ENCODE measurements at regions not wholly inside any gene's neighbourhood (a gene's known extent, or its start where the extent isn't known, plus 50 kb on each side); places are given as distances from the start of the nearest gene placed in this dataset.

DNA sequence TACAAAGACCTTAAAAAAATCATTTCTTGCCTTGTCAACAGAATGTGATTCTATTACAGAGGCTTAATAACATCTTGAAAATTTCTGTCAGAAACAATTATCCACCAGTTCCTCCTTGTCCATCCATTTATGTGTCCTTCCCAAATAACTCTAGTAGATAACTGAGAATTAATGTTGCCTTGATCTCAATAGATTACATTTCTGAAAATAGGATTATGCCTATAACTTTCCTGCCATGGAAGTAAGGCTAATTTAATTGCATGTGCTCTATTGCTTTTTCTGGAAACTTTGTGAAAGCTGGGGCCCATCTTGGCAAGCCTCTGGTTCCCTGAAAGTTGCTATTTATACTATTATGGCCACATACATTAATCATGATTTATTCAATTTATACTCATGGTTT, 76.2 kb upstream of the UNC5C start:
- Histone ChIP-seq H3K23ac (ENCODE audit: low read length) (no peak overlapping the region), H3K4ac (ENCODE audit: low read depth, low read length) (no peak overlapping the region), H2AK5ac (ENCODE audit: low read length) (no peak overlapping the region), H2BK120ac (ENCODE audit: low read depth, low read length) (no peak overlapping the region), H2BK5ac (ENCODE audit: low read length) (no peak overlapping the region), H4K5ac (ENCODE audit: low read length) (no peak overlapping the region), H3K18ac (ENCODE audit: low read length) (no peak overlapping the region), H3K9ac (ENCODE audit: low read length) (no peak overlapping the region), H3K27me3 (ENCODE audit: insufficient read depth, low read length, poor library complexity) (no peaks in the 10 kb centered on the region), H3K79me1 (ENCODE audit: low read length) (no peaks in the 10 kb centered on the region), H3K27ac (ENCODE audit: low read depth, low read length) (no peak overlapping the region), H3K79me2 (ENCODE audit: control insufficient read depth, insufficient read depth, low read length) (no peaks in the 10 kb centered on the region), H3K56ac (ENCODE audit: low read length) (no peak overlapping the region), H4K8ac (ENCODE audit: low read depth, low read length) (no peak overlapping the region), H3K4me1 (ENCODE audit: control insufficient read depth, low read depth, low read length) (no peaks in the 10 kb centered on the region), H3K4me2 (ENCODE audit: low read length) (no peak overlapping the region), H3K36me3 (ENCODE audit: control insufficient read depth, insufficient read depth, low read length) (no peaks in the 10 kb centered on the region), H2BK15ac (replicated peaks; ENCODE audit: low read depth) (no peak overlapping the region), H3K4me3 (ENCODE audit: low read length) (no peak overlapping the region)
- DNase-seq, result no peak

DNA sequence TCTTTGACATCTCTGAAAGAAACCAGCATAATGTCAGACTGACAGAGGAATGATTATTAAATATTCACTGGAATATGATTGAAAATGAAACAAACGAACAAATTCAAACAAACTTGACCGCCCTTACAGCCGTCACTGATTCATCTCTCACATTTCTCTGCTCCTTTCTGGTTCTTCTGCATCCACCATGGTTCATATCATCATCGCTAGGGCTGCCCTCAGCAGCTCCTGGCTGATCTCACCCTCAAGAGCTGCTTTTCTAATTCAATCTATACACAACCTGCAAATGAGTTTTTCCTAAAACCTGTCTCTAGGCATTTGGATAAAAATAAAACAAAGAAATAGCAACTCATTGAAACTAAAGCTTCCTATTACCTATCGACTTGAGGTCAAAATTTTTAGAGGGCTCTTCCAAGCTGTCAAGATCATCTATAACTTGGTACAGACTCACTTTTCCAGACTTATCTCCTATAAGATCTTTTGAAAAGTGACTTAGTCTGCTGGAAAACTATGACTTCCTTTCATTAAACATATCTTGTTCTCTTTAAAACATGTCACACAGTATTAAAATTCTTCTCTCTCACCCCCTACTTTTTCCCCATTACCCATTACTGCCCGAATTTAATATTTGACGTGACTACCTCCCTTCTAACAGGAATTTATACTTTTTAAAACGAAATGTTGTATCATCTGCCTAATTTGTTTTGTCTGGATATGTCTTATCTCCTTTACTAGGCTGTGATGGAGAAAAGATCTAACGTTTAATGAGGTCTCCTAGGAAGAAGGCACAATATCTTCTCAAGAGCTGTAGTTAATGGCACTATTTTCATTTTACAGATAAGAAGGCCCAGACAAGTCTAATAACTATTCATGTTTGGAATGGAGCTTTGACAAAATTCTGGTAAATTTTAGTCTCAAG, 71.0 kb upstream of the UNC5C start:
- H3K79me1 ChIP-seq (ENCODE audit: low read length), result no peaks in the 10 kb centered on the region
- no peak overlapping the region for H3K9ac ChIP-seq (ENCODE audit: low read length)
- H2BK15ac ChIP-seq (replicated peaks; ENCODE audit: low read depth), result no peak overlapping the region
- H3K27me3 ChIP-seq (ENCODE audit: insufficient read depth, low read length, poor library complexity), result no peaks in the 10 kb centered on the region
- H3K27ac ChIP-seq (ENCODE audit: low read depth, low read length), result no peak overlapping the region
- no peak overlapping the region for H3K4ac ChIP-seq (ENCODE audit: low read depth, low read length)
- H3K79me2 ChIP-seq (ENCODE audit: control insufficient read depth, insufficient read depth, low read length), result no peaks in the 10 kb centered on the region
- no peak overlapping the region for H4K5ac ChIP-seq (ENCODE audit: low read length)
- H3K4me2 ChIP-seq (ENCODE audit: low read length), result no peak overlapping the region
- H3K18ac ChIP-seq (ENCODE audit: low read length), result no peak overlapping the region
- H3K36me3 ChIP-seq (ENCODE audit: control insufficient read depth, insufficient read depth, low read length), result no peaks in the 10 kb centered on the region
- no peak overlapping the region for H2BK120ac ChIP-seq (ENCODE audit: low read depth, low read length)
- WGBS (ENCODE audit: extremely low coverage, insufficient coverage, low lambda C conversion rate), result 100% methylated on average over 2 of the region's 9 CpGs
- no peak overlapping the region for H2AK5ac ChIP-seq (ENCODE audit: low read length)
- no peak overlapping the region for H3K4me3 ChIP-seq (ENCODE audit: low read length)
- no peak overlapping the region for H2BK5ac ChIP-seq (ENCODE audit: low read length)
- H3K56ac ChIP-seq (ENCODE audit: low read length), result no peak overlapping the region
- H3K23ac ChIP-seq (ENCODE audit: low read length), result no peak overlapping the region
- H4K8ac ChIP-seq (ENCODE audit: low read depth, low read length), result no peak overlapping the region
- H3K4me1 ChIP-seq (ENCODE audit: control insufficient read depth, low read depth, low read length), result no peaks in the 10 kb centered on the region
- no peak for DNase-seq

DNA sequence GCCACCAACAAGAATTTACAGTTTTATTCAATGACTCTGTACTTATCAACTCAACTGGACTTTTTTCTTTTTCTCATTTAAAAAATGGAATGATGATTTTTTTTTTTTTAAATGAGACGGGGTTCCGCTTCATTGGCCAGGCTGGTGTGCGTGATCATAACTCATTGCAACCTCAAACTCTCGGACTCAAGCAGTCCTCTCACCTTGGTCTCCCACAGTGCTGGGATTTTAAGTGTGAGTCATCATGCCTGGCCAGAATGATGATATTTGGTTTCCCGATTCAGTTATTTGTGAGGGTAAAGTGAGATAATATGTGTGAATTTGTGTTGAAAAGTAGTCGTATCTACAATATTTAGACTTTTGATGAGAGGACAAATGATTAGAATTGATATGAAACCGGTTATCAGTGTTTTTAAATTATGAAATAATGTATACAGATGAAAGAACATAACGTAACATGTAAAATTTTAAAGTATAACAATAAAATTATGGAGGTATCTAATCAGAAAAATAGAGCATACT, 66.0 kb upstream of the UNC5C start:
- DNase-seq, result no peak
- H3K79me1 ChIP-seq (ENCODE audit: low read length), result no peaks in the 10 kb centered on the region
- H2BK120ac ChIP-seq (ENCODE audit: low read depth, low read length), result no peak overlapping the region
- no peak overlapping the region for H3K4ac ChIP-seq (ENCODE audit: low read depth, low read length)
- no peak overlapping the region for H3K4me2 ChIP-seq (ENCODE audit: low read length)
- WGBS (ENCODE audit: extremely low coverage, insufficient coverage, low lambda C conversion rate), result 100% methylated on average over 4 of the region's 8 CpGs
- H2BK15ac ChIP-seq (replicated peaks; ENCODE audit: low read depth), result no peak overlapping the region
- H3K79me2 ChIP-seq (ENCODE audit: control insufficient read depth, insufficient read depth, low read length), result no peaks in the 10 kb centered on the region
- no peak overlapping the region for H3K56ac ChIP-seq (ENCODE audit: low read length)
- no peaks in the 10 kb centered on the region for H3K4me1 ChIP-seq (ENCODE audit: control insufficient read depth, low read depth, low read length)
- no peak overlapping the region for H3K4me3 ChIP-seq (ENCODE audit: low read length)
- H3K36me3 ChIP-seq (ENCODE audit: control insufficient read depth, insufficient read depth, low read length), result no peaks in the 10 kb centered on the region
- H3K27ac ChIP-seq (ENCODE audit: low read depth, low read length), result no peak overlapping the region
- H2BK5ac ChIP-seq (ENCODE audit: low read length), result no peak overlapping the region
- H3K27me3 ChIP-seq (ENCODE audit: insufficient read depth, low read length, poor library complexity), result no peaks in the 10 kb centered on the region
- H2AK5ac ChIP-seq (ENCODE audit: low read length), result no peak overlapping the region
- H3K23ac ChIP-seq (ENCODE audit: low read length), result no peak overlapping the region
- no peak overlapping the region for H4K8ac ChIP-seq (ENCODE audit: low read depth, low read length)
- no peak overlapping the region for H3K9ac ChIP-seq (ENCODE audit: low read length)
- no peak overlapping the region for H4K5ac ChIP-seq (ENCODE audit: low read length)
- no peak overlapping the region for H3K18ac ChIP-seq (ENCODE audit: low read length)

DNA sequence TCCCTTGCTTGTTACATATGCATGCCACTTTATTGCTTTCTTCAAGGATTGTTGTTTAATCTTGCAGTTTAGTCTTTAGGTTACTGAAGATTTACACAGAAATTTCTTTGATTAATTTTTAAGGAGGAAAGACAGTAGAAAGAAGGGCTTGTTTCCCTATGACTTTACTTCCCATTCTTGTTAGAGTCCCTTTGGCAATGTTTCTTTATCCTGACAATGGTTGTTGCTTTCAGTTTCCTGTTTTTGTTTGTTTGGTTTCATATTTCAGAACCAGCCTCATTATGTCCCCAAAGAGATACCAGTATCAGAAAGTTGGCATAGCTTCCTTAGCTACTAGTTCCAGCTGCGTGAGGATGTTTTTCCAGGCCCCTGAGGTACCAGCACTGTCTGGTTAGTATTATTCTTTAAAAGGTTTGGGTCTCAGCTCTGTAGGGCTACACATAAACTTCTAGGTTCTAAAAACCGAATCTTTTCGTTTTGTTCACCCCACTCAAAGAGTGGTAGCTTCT, 61.3 kb upstream of the UNC5C start:
- Histone ChIP-seq H3K4ac (ENCODE audit: low read depth, low read length) (no peak overlapping the region), H3K27me3 (ENCODE audit: insufficient read depth, low read length, poor library complexity) (no peaks in the 10 kb centered on the region), H2BK5ac (ENCODE audit: low read length) (no peak overlapping the region), H3K27ac (ENCODE audit: low read depth, low read length) (no peak overlapping the region), H2BK120ac (ENCODE audit: low read depth, low read length) (no peak overlapping the region), H3K79me1 (ENCODE audit: low read length) (no peaks in the 10 kb centered on the region), H3K9ac (ENCODE audit: low read length) (no peak overlapping the region), H4K5ac (ENCODE audit: low read length) (no peak overlapping the region), H3K4me3 (ENCODE audit: low read length) (no peak overlapping the region), H3K79me2 (ENCODE audit: control insufficient read depth, insufficient read depth, low read length) (no peaks in the 10 kb centered on the region), H2AK5ac (ENCODE audit: low read length) (no peak overlapping the region), H2BK15ac (replicated peaks; ENCODE audit: low read depth) (no peak overlapping the region), H3K56ac (ENCODE audit: low read length) (no peak overlapping the region), H3K4me2 (ENCODE audit: low read length) (no peak overlapping the region), H3K18ac (ENCODE audit: low read length) (no peak overlapping the region), H3K36me3 (ENCODE audit: control insufficient read depth, insufficient read depth, low read length) (no peaks in the 10 kb centered on the region), H4K8ac (ENCODE audit: low read depth, low read length) (no peak overlapping the region), H3K23ac (ENCODE audit: low read length) (no peak overlapping the region), H3K4me1 (ENCODE audit: control insufficient read depth, low read depth, low read length) (no peaks in the 10 kb centered on the region)
- no CpG with 5 or more reads among the region's 3 CpGs for WGBS (ENCODE audit: extremely low coverage, insufficient coverage, low lambda C conversion rate)
- no peak for DNase-seq

DNA sequence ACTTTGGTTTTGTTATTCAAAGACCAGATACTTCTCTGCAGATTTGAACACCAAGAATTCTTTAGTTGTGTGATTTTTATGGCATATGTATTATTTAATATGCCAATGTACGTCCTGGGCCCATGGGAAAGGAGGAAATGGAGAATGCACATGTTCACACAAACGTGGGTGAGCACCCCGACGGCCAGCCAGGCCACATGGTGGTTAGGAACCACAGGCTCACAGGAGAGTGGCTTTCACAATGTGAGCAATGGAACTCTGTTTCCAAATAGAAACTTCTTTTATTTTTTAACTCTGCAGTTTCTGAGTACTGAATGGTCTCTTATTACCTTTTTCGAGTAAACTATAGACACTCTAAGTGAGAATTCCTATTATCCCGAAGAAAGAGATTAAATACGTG, 58.0 kb upstream of the UNC5C start:
- H2BK120ac ChIP-seq (ENCODE audit: low read depth, low read length), result no peak overlapping the region
- no peaks in the 10 kb centered on the region for H3K4me1 ChIP-seq (ENCODE audit: control insufficient read depth, low read depth, low read length)
- no peak overlapping the region for H3K4ac ChIP-seq (ENCODE audit: low read depth, low read length)
- DNase-seq, result no peak
- H3K27me3 ChIP-seq (ENCODE audit: insufficient read depth, low read length, poor library complexity), result no peaks in the 10 kb centered on the region
- no peak overlapping the region for H3K27ac ChIP-seq (ENCODE audit: low read depth, low read length)
- H3K4me3 ChIP-seq (ENCODE audit: low read length), result no peak overlapping the region
- WGBS (ENCODE audit: extremely low coverage, insufficient coverage, low lambda C conversion rate), result no CpG with 5 or more reads among the region's 7 CpGs
- H3K56ac ChIP-seq (ENCODE audit: low read length), result no peak overlapping the region
- no peaks in the 10 kb centered on the region for H3K36me3 ChIP-seq (ENCODE audit: control insufficient read depth, insufficient read depth, low read length)
- H3K23ac ChIP-seq (ENCODE audit: low read length), result no peak overlapping the region
- no peak overlapping the region for H3K18ac ChIP-seq (ENCODE audit: low read length)
- H3K4me2 ChIP-seq (ENCODE audit: low read length), result no peak overlapping the region
- H2BK5ac ChIP-seq (ENCODE audit: low read length), result no peak overlapping the region
- no peaks in the 10 kb centered on the region for H3K79me1 ChIP-seq (ENCODE audit: low read length)
- no peaks in the 10 kb centered on the region for H3K79me2 ChIP-seq (ENCODE audit: control insufficient read depth, insufficient read depth, low read length)
- H4K8ac ChIP-seq (ENCODE audit: low read depth, low read length), result no peak overlapping the region
- no peak overlapping the region for H4K5ac ChIP-seq (ENCODE audit: low read length)
- no peak overlapping the region for H2BK15ac ChIP-seq (replicated peaks; ENCODE audit: low read depth)
- H2AK5ac ChIP-seq (ENCODE audit: low read length), result no peak overlapping the region
- no peak overlapping the region for H3K9ac ChIP-seq (ENCODE audit: low read length)

All from mesendoderm (in vitro differentiated cells).